GM21423 (cell line): ENCODE measurements at regions not wholly inside any gene's neighbourhood (a gene's known extent, or its start where the extent isn't known, plus 50 kb on each side); places are given as distances from the start of the nearest gene placed in this dataset.

Experiments
- ATAC-seq: cut with Tn5 transposase; IDR thresholded peaks from one replicate; pipeline ENCODE4 v1.9.1; 2021; ENCODE audit warnings: mild to moderate bottlenecking, moderate library complexity; ENCODE audit not compliant: unreplicated experiment

GRCh38 chr16:73545290-73545689 lies 497.4 kb upstream of the ZFHX3 start:
- ATAC-seq, result no peak

- no peak for ATAC-seq
Measured at GRCh38 chr16:73544826-73545225, 496.9 kb upstream of the ZFHX3 start.

GRCh38 chr16:73543970-73544599 lies 496.2 kb upstream of the ZFHX3 start:
- ATAC-seq, result no peak

- ATAC-seq, result no peak
Measured at GRCh38 chr16:73543331-73543969, 495.5 kb upstream of the ZFHX3 start.

GRCh38 chr16:73542885-73543284 lies 495.0 kb upstream of the ZFHX3 start:
- no peak for ATAC-seq

- ATAC-seq, result no peak
Measured at GRCh38 chr16:73537921-73538320, 490.0 kb upstream of the ZFHX3 start.

GRCh38 chr16:73536931-73537330 lies 489.0 kb upstream of the ZFHX3 start:
- ATAC-seq, result no peak

GRCh38 chr16:73531021-73531420 lies 483.1 kb upstream of the ZFHX3 start:
- ATAC-seq, result no peak

GRCh38 chr16:73530529-73530928 lies 482.6 kb upstream of the ZFHX3 start:
- no peak for ATAC-seq

- no peak for ATAC-seq
Measured at GRCh38 chr16:73529303-73530012, 481.5 kb upstream of the ZFHX3 start.

- ATAC-seq, result no peak
Measured at GRCh38 chr16:73527187-73527586, 479.3 kb upstream of the ZFHX3 start.

GRCh38 chr16:73526011-73526804 lies 478.3 kb upstream of the ZFHX3 start:
- no peak for ATAC-seq

- no peak for ATAC-seq
Measured at GRCh38 chr16:73523209-73523608, 475.3 kb upstream of the ZFHX3 start.

GRCh38 chr16:73521499-73521898 lies 473.6 kb upstream of the ZFHX3 start:
- no peak for ATAC-seq

- ATAC-seq, result no peak
Measured at GRCh38 chr16:73515616-73516015, 467.7 kb upstream of the ZFHX3 start.

GRCh38 chr16:73510852-73511251 lies 462.9 kb upstream of the ZFHX3 start:
- ATAC-seq, result no peak

GRCh38 chr16:73506568-73507056 lies 458.7 kb upstream of the ZFHX3 start:
- no peak for ATAC-seq

GRCh38 chr16:73505577-73505976 lies 457.6 kb upstream of the ZFHX3 start:
- ATAC-seq, result no peak

- no peak for ATAC-seq
Measured at GRCh38 chr16:73504591-73505575, 457.0 kb upstream of the ZFHX3 start.

GRCh38 chr16:73503093-73503492 lies 455.2 kb upstream of the ZFHX3 start:
- ATAC-seq, result no peak
